ENCODE measurements at regions not wholly inside any gene's neighbourhood (a gene's known extent, or its start where the extent isn't known, plus 50 kb on each side); places are given as distances from the start of the nearest gene placed in this dataset.

DNA sequence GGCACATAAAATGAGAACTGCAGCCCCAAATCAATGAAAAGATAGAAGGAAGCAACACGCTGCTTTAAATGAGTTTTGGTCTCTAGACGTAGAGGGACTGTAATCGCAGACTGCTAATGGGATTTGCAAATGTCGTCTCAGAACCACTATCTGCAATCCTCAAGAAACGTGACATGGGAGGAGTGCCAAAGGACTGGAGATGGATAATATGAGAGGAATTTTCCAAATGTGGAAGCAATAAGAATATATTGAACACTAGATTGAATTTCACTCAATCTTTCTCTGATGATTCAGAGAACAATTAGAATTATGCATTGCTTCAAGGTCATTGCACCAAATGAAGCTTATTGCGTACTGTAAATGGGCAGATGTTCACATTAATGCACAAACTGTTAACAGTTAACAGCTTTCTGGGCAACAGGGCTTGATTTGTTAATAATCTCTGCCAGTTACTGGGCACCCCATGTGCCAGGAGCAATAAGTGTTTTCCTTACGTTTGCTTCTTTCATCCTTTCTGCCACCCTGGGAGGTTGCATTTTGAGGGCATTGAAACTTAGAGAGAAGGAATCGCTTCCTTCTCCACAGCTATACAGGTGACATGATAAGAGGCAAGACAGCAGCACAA lies 62.8 kb upstream of the WASF3 start:
- TF ChIP-seq, protein P1, sequence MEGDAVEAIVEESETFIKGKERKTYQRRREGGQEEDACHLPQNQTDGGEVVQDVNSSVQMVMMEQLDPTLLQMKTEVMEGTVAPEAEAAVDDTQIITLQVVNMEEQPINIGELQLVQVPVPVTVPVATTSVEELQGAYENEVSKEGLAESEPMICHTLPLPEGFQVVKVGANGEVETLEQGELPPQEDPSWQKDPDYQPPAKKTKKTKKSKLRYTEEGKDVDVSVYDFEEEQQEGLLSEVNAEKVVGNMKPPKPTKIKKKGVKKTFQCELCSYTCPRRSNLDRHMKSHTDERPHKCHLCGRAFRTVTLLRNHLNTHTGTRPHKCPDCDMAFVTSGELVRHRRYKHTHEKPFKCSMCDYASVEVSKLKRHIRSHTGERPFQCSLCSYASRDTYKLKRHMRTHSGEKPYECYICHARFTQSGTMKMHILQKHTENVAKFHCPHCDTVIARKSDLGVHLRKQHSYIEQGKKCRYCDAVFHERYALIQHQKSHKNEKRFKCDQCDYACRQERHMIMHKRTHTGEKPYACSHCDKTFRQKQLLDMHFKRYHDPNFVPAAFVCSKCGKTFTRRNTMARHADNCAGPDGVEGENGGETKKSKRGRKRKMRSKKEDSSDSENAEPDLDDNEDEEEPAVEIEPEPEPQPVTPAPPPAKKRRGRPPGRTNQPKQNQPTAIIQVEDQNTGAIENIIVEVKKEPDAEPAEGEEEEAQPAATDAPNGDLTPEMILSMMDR (conservative IDR thresholded peaks at IDR 0.05; ENCODE audit: low read depth, low read length) = no peak
- DNase-seq (ENCODE audit: low read depth) = no peak
- no peak overlapping the region for H3K4me3 ChIP-seq (ENCODE audit: low read length)

DNA sequence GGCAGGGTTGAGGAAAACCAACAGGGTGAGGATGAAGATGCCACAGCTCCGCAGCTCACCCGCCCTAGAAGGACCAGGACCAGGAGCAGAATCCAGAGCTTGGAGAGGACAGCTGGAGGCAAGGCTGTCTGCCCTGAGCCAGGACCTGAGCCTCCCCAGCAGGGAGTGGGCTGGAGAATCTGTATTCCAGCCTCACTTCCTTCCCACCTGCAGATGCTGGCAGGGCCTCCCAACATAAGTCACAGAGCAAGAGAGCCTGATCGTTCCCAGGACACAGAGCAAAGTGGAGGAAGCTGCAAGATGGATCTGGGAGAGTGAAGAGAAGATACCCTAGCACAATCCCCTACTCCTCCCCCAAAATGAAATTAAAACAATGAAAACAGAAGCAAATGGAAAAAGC lies 61.7 kb upstream of the WASF3 start:
- DNase-seq (ENCODE audit: low read depth) = no peak
- TF ChIP-seq, protein P1 (conservative IDR thresholded peaks at IDR 0.05; ENCODE audit: low read depth, low read length) = no peak
- H3K4me3 ChIP-seq (ENCODE audit: low read length) = no peak overlapping the region

- H3K4me3 ChIP-seq (ENCODE audit: low read length) = no peak overlapping the region
- TF ChIP-seq, protein P1 (conservative IDR thresholded peaks at IDR 0.05; ENCODE audit: low read depth, low read length) = no peak
- no peak for DNase-seq (ENCODE audit: low read depth)
These were observed 59.4 kb upstream of the WASF3 start for GRCh38 chr13:26497968-26498511.

DNA sequence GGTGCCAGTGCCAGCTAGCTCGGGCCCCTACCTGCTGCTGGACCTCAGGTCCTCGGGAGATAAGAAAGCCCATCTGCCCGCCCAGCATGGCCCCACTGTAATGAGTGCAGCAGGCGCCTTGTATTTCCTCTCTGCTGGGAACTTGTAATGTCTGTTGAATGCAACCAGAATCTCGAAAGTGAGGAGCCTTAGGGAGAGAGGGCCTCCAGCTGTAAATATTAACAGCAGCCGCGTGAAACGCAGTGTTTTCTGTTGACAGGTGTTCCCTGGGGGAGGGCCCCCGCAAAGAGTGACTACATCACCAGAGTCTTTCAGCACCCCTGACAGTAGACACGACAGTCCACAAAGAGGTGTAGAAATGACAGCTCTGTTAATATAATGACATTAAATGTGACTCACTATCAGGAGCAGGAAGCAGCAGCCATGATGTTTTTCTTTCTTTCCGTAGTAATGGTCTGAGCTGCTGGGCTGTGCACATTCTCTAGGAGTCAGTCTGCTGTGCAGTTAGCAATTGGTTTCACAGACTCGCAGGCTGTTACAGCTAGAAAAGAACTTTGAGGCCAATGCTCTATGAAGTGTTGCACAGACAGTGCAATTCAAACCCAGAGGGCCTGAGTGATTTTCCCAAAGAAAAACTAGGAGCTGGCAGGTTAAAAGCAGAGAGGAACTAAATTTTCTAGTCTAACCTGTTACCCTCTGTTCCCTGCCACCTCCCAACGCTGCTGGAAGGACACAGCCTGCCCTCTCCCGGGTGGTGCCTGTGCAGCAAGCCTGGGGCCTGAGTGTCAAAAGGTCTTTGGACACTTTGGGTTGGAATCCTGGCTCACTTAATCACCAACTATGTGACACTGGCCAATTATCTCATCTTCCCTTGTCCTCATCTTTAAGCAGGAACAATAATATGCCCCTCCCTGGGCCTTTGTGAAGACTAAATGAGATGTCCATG lies 58.6 kb upstream of the WASF3 start:
- TF ChIP-seq, protein P1 (conservative IDR thresholded peaks at IDR 0.05; ENCODE audit: low read depth, low read length) = no peak
- DNase-seq (ENCODE audit: low read depth) = no peak
- H3K4me3 ChIP-seq (ENCODE audit: low read length) = no peak overlapping the region

DNA sequence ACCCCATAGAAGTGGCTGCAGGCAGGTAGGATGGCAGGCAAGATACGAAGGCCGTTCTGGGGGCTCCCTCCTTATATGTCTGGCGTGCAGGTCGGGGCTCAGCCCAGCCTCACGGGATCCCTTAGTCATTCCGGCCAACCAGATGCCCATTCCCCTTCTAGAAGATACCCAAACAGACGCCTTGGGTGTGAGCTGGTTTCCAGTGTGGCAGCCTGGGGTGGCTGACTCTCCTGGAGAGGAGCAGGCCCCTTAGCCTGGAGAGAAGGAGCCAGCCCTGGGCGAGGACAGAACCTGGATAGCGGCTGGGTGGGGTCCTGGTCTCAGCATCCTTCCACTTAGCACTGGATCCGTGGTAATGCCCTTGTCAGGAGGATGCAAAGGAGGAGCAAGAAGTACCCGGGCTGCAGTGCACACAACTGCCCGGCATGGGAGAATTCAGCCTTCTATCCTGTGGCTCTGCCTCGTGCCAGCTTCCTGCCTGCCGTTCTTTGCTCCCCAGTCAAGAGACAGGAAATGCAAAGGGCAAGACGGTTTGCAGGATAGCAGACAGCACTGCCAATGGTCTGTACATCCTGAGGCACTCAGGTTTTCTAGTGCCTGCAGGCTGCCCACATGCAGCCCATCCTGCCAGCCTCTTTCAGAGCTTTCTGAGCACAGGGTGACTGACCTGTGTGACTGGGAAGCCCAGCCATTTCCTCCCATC lies 56.7 kb upstream of the WASF3 start:
- no peak for DNase-seq (ENCODE audit: low read depth)
- no peak overlapping the region for H3K4me3 ChIP-seq (ENCODE audit: low read length)
- TF ChIP-seq, protein P1 (conservative IDR thresholded peaks at IDR 0.05; ENCODE audit: low read depth, low read length) = no peak

- TF ChIP-seq, protein P1 (conservative IDR thresholded peaks at IDR 0.05; ENCODE audit: low read depth, low read length) = no peak
- H3K4me3 ChIP-seq (ENCODE audit: low read length) = no peak overlapping the region
- no peak for DNase-seq (ENCODE audit: low read depth)
These were observed 55.8 kb upstream of the WASF3 start for GRCh38 chr13:26501641-26502040.

Measured in retinal pigment epithelial cell (primary cell).